ENCODE measurements at regions not wholly inside any gene's neighbourhood (a gene's known extent, or its start where the extent isn't known, plus 50 kb on each side); places are given as distances from the start of the nearest gene placed in this dataset.
"Not testable (repeated sequence)": the region's sequence is repeated elsewhere in the genome, so short reads cannot be mapped to it uniquely, and the experiment has no call there.

DNA sequence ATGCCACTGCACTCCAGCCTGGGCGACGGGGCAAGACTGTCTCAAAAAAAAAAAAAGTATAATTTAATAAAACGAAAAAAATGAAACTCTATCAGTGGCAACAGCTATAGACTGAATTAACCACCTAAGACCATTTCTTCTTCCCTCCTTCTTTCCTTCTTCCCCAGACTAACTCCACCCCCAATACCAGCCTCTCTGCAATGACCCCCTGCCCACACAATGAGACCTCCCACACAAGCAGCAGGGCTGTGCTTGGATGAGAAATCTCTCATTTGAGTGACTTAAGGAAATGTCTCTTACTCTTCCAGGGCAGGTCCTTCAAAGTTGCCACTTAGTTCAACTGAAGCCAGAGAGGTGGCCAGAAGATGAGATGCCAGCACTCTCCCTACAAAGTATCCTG lies 94.5 kb upstream of the SYT6 start:
- Histone ChIP-seq H3K9me3 (no peaks in the 10 kb centered on the region), H3K27me3 (no peaks in the 10 kb centered on the region), H3K4me1 (no peaks in the 10 kb centered on the region), H3K27ac (no peak overlapping the region), H3K36me3 (no peaks in the 10 kb centered on the region), H3K4me3 (no peak overlapping the region)
- TF ChIP-seq POLR2AphosphoS5 (IDR thresholded peaks at IDR 0.05), result no peak
- TF ChIP-seq POLR2A (IDR thresholded peaks at IDR 0.05), result no peak
- TF ChIP-seq, protein P1, sequence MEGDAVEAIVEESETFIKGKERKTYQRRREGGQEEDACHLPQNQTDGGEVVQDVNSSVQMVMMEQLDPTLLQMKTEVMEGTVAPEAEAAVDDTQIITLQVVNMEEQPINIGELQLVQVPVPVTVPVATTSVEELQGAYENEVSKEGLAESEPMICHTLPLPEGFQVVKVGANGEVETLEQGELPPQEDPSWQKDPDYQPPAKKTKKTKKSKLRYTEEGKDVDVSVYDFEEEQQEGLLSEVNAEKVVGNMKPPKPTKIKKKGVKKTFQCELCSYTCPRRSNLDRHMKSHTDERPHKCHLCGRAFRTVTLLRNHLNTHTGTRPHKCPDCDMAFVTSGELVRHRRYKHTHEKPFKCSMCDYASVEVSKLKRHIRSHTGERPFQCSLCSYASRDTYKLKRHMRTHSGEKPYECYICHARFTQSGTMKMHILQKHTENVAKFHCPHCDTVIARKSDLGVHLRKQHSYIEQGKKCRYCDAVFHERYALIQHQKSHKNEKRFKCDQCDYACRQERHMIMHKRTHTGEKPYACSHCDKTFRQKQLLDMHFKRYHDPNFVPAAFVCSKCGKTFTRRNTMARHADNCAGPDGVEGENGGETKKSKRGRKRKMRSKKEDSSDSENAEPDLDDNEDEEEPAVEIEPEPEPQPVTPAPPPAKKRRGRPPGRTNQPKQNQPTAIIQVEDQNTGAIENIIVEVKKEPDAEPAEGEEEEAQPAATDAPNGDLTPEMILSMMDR (IDR thresholded peaks at IDR 0.05), result no peak
- no peak for TF ChIP-seq EP300 (IDR thresholded peaks at IDR 0.05)
- WGBS, 5 donors, result 85 to 91% (median 89%) methylated on average over 3 of the region's 3 CpGs
- no peak for DNase-seq
- intact Hi-C loops (cut with DNase I; ENCODE audit: low total_unique reads), result no loop called here

DNA sequence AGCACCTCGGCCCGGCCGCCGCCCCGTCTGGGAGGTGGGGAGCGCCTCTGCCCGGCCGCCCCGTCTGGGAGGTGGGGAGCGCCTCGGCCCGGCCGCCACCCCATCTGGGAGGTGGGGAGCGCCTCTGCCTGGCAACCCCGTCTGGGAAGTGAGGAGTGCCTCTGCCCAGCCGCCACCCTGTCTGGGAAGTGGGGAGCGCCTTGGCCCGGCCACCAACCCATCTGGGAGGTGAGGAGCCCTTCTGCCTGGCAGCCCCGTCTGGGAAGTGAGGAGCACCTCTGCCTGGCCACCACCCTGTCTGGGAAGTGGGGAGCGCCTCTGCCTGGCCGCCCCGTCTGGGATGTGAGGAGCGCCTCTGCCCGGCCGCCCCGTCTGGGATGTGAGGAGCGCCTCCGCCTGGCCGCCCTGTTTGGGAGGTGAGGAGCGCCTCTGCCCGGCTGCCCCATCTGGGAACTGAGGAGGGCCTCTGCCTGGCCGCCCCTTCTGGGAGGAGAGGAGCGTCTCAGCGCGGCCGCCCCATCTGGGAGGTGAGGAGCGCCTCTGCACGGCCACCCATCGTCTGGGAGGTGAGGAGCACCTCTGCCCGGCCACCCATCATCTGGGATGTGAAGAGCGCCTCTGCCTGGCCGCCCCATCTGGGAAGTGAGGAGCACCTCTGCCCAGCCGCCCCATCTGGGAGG lies 89.0 kb upstream of the SYT6 start:
- H3K4me1 ChIP-seq; H3K36me3 ChIP-seq; H3K4me3 ChIP-seq; H3K27me3 ChIP-seq; H3K27ac ChIP-seq; intact Hi-C loops (cut with DNase I; ENCODE audit: low total_unique reads); DNase-seq: not testable (repeated sequence)
- 81 to 94% (median 92%) methylated on average over 21 to 41 of the region's 43 CpGs for WGBS, 5 donors
- peaks cover 0 to 30% (median 6%) of the 10 kb centered on the region in 4 donors for H3K9me3 ChIP-seq

DNA sequence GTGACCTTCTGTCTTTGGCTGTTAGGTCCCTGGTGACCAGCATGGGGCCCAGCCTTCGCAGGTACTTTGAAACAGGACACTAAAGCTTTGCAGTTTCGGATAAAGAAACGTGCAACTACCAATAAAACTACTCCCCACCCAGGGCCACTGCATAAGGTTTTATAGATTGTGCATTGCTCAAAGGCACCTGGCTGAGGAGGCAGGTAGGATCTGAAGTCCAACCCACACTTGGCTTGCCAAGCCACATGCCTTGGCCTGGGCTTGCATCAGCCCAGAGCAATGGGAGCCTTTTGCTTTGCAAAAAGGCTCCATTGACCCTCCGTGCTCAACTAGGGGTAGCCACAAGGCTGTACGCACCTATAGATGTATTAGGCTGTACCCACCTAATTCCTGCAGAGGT lies 84.4 kb upstream of the SYT6 start:
- intact Hi-C loops (cut with DNase I; ENCODE audit: low total_unique reads), result no loop called here
- H3K27me3 ChIP-seq, result peaks cover 0 to 5% (median 0%) of the 10 kb centered on the region in 3 donors
- no peak overlapping the region for H3K4me3 ChIP-seq
- no peaks in the 10 kb centered on the region for H3K36me3 ChIP-seq
- H3K9me3 ChIP-seq, result peaks cover 0 to 30% (median 6%) of the 10 kb centered on the region in 4 donors
- no peak for DNase-seq
- H3K4me1 ChIP-seq, result no peaks in the 10 kb centered on the region
- H3K27ac ChIP-seq, result no peak overlapping the region
- TF ChIP-seq EP300 (IDR thresholded peaks at IDR 0.05) (no peak), POLR2A (IDR thresholded peaks at IDR 0.05) (no peak), POLR2AphosphoS5 (IDR thresholded peaks at IDR 0.05) (no peak)
- TF ChIP-seq, protein P1 (IDR thresholded peaks at IDR 0.05), result no peak
- 72 to 82% (median 80%) methylated on average over 4 to 5 of the region's 5 CpGs for WGBS, 5 donors

DNA sequence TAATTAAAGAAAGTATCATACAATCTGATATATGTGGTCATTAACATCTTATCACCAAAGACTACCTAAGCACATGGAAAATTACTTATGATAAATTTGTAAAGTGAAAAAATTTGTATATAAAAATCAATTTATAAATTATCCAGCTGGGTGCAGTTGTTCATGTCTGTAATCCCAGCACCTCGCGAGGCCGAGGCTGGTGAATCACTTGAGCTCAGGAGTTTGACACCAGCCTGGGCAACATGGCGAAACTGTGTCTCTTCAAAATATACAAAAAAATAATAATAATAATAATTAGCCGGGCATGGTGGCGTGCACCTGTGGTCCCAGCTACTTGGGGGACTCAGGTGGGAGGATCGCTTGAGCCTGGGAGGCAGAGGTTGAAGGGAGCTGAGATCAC lies 82.8 kb upstream of the SYT6 start:
- H3K4me3 ChIP-seq, result no peak overlapping the region
- H3K9me3 ChIP-seq, result peaks cover 0 to 18% (median 2%) of the 10 kb centered on the region in 4 donors
- TF ChIP-seq, protein P1 (IDR thresholded peaks at IDR 0.05), result no peak
- peaks cover 0 to 5% (median 0%) of the 10 kb centered on the region in 3 donors for H3K27me3 ChIP-seq
- H3K36me3 ChIP-seq, result no peaks in the 10 kb centered on the region
- 63 to 78% (median 75%) methylated on average over 7 of the region's 7 CpGs for WGBS, 5 donors
- H3K4me1 ChIP-seq, result no peaks in the 10 kb centered on the region
- no peak for DNase-seq
- H3K27ac ChIP-seq, result no peak overlapping the region
- intact Hi-C loops (cut with DNase I; ENCODE audit: low total_unique reads), result no loop called here

DNA sequence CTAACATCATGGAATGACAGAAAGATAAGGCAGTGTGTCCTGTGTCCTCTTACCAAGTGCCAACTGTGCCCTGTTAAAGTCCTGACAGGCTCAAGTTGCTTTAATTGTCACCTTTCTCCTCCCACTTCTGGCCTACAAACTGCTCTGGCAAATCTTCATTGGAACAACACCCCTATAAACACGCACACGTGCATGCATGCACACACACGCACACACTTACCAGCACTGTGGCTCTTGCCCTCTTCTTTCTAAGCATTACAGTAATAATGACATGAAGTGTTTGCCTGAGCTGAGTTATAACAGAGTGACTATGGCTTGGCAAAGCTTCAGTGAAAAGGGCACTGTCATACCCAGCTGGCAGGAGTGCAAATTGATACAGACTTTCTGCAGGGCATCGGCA lies 82.3 kb upstream of the SYT6 start:
- Histone ChIP-seq H3K27me3 (peaks cover 0 to 5% (median 3%) of the 10 kb centered on the region in 3 donors), H3K4me3 (no peak overlapping the region), H3K4me1 (no peaks in the 10 kb centered on the region), H3K9me3 (peaks cover 0 to 13% (median 2%) of the 10 kb centered on the region in 4 donors), H3K36me3 (no peaks in the 10 kb centered on the region), H3K27ac (no peak overlapping the region)
- TF ChIP-seq POLR2A (IDR thresholded peaks at IDR 0.05) (no peak), EP300 (IDR thresholded peaks at IDR 0.05) (no peak), POLR2AphosphoS5 (IDR thresholded peaks at IDR 0.05) (no peak)
- TF ChIP-seq, protein P1 (IDR thresholded peaks at IDR 0.05), result no peak
- WGBS, 5 donors, result 26 to 37% (median 30%) methylated on average over 4 of the region's 4 CpGs
- DNase-seq, result no peak
- intact Hi-C loops (cut with DNase I; ENCODE audit: low total_unique reads), result no loop called here

All from stomach (tissue), 8 donors.